H9 (cell line): ENCODE measurements at regions not wholly inside any gene's neighbourhood (a gene's known extent, or its start where the extent isn't known, plus 50 kb on each side); places are given as distances from the start of the nearest gene placed in this dataset.

ENCODE experiments used
- DNase-seq: peaks from one replicate; pipeline ENCODE4 v3.0.0-alpha.2; 2017
- H2AFZ ChIP-seq: one replicate; pipeline ENCODE4 v1.6.1; 2013; ENCODE audit warnings: mild to moderate bottlenecking, low read length, control low read depth, moderate library complexity
- H2AK5ac ChIP-seq: 2 replicates; pipeline ENCODE4 v1.6.1; 2013; ENCODE audit warnings: low read length, control low read depth, mixed read lengths; ENCODE audit not compliant: insufficient read length
- H2BK120ac ChIP-seq: one replicate; pipeline ENCODE4 v1.6.1; 2013; ENCODE audit warnings: low read depth, mild to moderate bottlenecking, low read length, control low read depth, inconsistent platforms; ENCODE audit not compliant: poor library complexity, severe bottlenecking
- H2BK12ac ChIP-seq: 2 replicates; pipeline ENCODE4 v1.6.1; 2013; ENCODE audit warnings: low read length, control low read depth, mixed read lengths, low read depth; ENCODE audit not compliant: insufficient read length
- H2BK15ac ChIP-seq: 2 replicates; pipeline ENCODE4 v1.6.1; 2013; ENCODE audit warnings: low read depth, low read length, control low read depth
- H2BK20ac ChIP-seq: one replicate; pipeline ENCODE4 v1.6.1; 2013; ENCODE audit warnings: low read depth, mild to moderate bottlenecking, low read length, control low read depth, inconsistent platforms; ENCODE audit not compliant: poor library complexity, severe bottlenecking
- H2BK5ac ChIP-seq: 2 replicates; pipeline ENCODE4 v1.6.1; 2013; ENCODE audit warnings: low read length, control low read depth, mixed read lengths; ENCODE audit not compliant: insufficient read length
- H3K14ac ChIP-seq: 2 replicates; pipeline ENCODE4 v1.6.1; 2013; ENCODE audit warnings: low read length, control low read depth; ENCODE audit not compliant: insufficient read depth
- H3K18ac ChIP-seq: 2 replicates; pipeline ENCODE4 v1.6.1; 2013; ENCODE audit warnings: low read depth, mild to moderate bottlenecking, mixed read lengths, low read length, control low read depth; ENCODE audit not compliant: insufficient read length
- H3K23ac ChIP-seq: 2 replicates; pipeline ENCODE4 v1.6.1; 2013; ENCODE audit warnings: low read length, control low read depth, mixed read lengths, low read depth; ENCODE audit not compliant: insufficient read length
- H3K23me2 ChIP-seq: 2 replicates; pipeline ENCODE4 v1.6.1; 2013; ENCODE audit warnings: low read depth, mild to moderate bottlenecking, mixed read lengths, low read length, control low read depth; ENCODE audit not compliant: insufficient read length, poor library complexity, severe bottlenecking
- H3K27ac ChIP-seq: 2 replicates; pipeline ENCODE4 v1.5.1; 2013; ENCODE audit warnings: low read length, control low read depth, mixed read lengths, low read depth; ENCODE audit not compliant: insufficient read length
- H3K27me3 ChIP-seq: 2 replicates; pipeline ENCODE4 v1.6.1; 2013; ENCODE audit warnings: low read length, control low read depth, inconsistent platforms; ENCODE audit not compliant: insufficient read depth
- H3K4ac ChIP-seq: 2 replicates; pipeline ENCODE4 v1.6.1; 2013; ENCODE audit warnings: low read depth, mild to moderate bottlenecking, control low read depth, inconsistent platforms, low read length, moderate library complexity
- H3K4me1 ChIP-seq: 2 replicates; pipeline ENCODE4 v1.6.1; 2013; ENCODE audit warnings: low read length, control low read depth, inconsistent platforms; ENCODE audit not compliant: insufficient read depth
- H3K4me2 ChIP-seq: 2 replicates; pipeline ENCODE4 v1.6.1; 2013; ENCODE audit warnings: low read length, control low read depth, mixed read lengths; ENCODE audit not compliant: insufficient read length, insufficient read depth
- H3K56ac ChIP-seq: 2 replicates; pipeline ENCODE4 v1.6.1; 2013; ENCODE audit warnings: low read depth, mild to moderate bottlenecking, mixed read lengths, low read length, control low read depth; ENCODE audit not compliant: insufficient read length
- H3K79me1 ChIP-seq: 2 replicates; pipeline ENCODE4 v1.6.1; 2013; ENCODE audit warnings: low read depth, mild to moderate bottlenecking, moderate library complexity, low read length, control low read depth, inconsistent platforms; ENCODE audit not compliant: insufficient read depth, poor library complexity, severe bottlenecking
- H3K79me2 ChIP-seq: 2 replicates; pipeline ENCODE4 v1.6.1; 2013; ENCODE audit warnings: low read length, control low read depth, inconsistent platforms; ENCODE audit not compliant: insufficient read depth
- H3K9ac ChIP-seq: 2 replicates; pipeline ENCODE4 v1.6.1; 2013; ENCODE audit warnings: low read length, control low read depth, mixed read lengths; ENCODE audit not compliant: insufficient read length; ENCODE audit errors: extremely low read depth
- H3K9me3 ChIP-seq: one replicate; pipeline ENCODE4 v1.6.1; 2013; ENCODE audit warnings: low read depth, low read length, inconsistent platforms; ENCODE audit not compliant: control insufficient read depth
- H3T11ph ChIP-seq: one replicate; pipeline ENCODE4 v1.6.1; 2013; ENCODE audit warnings: mild to moderate bottlenecking, low read length, control low read depth, inconsistent platforms
- H4K20me1 ChIP-seq: one replicate; pipeline ENCODE4 v1.6.1; 2013; ENCODE audit not compliant: control insufficient read depth, insufficient read length, insufficient read depth
- H4K5ac ChIP-seq: 2 replicates; pipeline ENCODE4 v1.6.1; 2013; ENCODE audit warnings: low read depth, mild to moderate bottlenecking, mixed read lengths, low read length, control low read depth; ENCODE audit not compliant: insufficient read length
- H4K8ac ChIP-seq: replicated peaks from 2 replicates; pipeline ENCODE4 v1.6.1; 2013; ENCODE audit warnings: low read length, control low read depth, mixed read lengths, low read depth; ENCODE audit not compliant: insufficient read length
- H4K91ac ChIP-seq: 2 replicates; pipeline ENCODE4 v1.6.1; 2013; ENCODE audit warnings: low read depth, mild to moderate bottlenecking, moderate library complexity, mixed read lengths, low read length, control low read depth; ENCODE audit not compliant: insufficient read length
- H3K27ac Mint-ChIP-seq, 3 experiments: 2 replicates in 2 of 3; 3 replicates in 1 of 3; pipeline ENCODE4 v1.8.0; 2020 to 2021; ENCODE audit warnings: mixed read lengths in 3 of 3, mild to moderate bottlenecking in 1 of 3, moderate library complexity in 1 of 3
- H3K27me3 Mint-ChIP-seq: 2 replicates; pipeline ENCODE4 v1.8.0; 2021; ENCODE audit warnings: low read depth, mild to moderate bottlenecking, moderate library complexity, mixed read lengths
- H3K36me3 Mint-ChIP-seq, 3 experiments: 2 replicates in 2 of 3; 3 replicates in 1 of 3; pipeline ENCODE4 v1.8.0; 2020 to 2021; ENCODE audit warnings: low read depth in 3 of 3, mixed read lengths in 3 of 3; ENCODE audit not compliant: insufficient read depth in 1 of 3
- H3K4me1 Mint-ChIP-seq, 2 experiments: 2 replicates each; pipeline ENCODE4 v1.8.0; 2020; ENCODE audit warnings: mixed read lengths in 2 of 2
- H3K4me3 Mint-ChIP-seq, 2 experiments: 2 replicates in 1 of 2; 3 replicates in 1 of 2; pipeline ENCODE4 v1.8.0; 2020 to 2021; ENCODE audit warnings: mild to moderate bottlenecking in 2 of 2, mixed read lengths in 2 of 2, moderate library complexity in 1 of 2
- H3K9me3 Mint-ChIP-seq, 2 experiments: 2 replicates in 1 of 2; 3 replicates in 1 of 2; pipeline ENCODE4 v1.8.0; 2020; ENCODE audit warnings: mild to moderate bottlenecking in 2 of 2, mixed read lengths in 2 of 2, moderate library complexity in 1 of 2
- TF ChIP-seq, protein P1 (sequence below): fragments of 200-600 bp; sonication (generic); conservative IDR thresholded peaks from 3 replicates; pipeline ENCODE4 v1.8.0; 2021; ENCODE audit warnings: antibody characterized with exemption, mild to moderate bottlenecking

DNA sequence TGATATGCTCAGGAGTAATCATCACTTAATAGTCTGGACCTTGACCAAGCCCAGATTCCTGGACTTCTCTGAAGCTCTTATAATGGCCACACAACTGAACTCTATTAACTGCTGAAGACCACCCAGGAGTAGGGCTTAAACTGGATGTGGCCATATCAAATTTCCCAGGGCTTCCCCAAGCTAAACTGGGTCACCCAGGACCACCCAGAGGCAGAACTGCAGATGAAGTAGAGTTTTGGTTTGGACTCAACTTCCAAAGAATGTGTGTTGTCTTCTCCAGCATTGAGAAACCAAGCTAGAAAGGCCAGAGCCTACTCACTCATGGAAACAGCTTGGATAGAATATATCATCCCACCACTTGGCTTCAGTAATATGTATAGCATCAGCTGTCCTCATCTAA, 358.2 kb upstream of the MEOX2 start:
- Histone ChIP-seq H3K56ac (no peak overlapping the region), H3K9ac (no peak overlapping the region), H2BK15ac (no peak overlapping the region), H3K79me2 (no peaks in the 10 kb centered on the region), H4K91ac (no peak overlapping the region), H2AFZ (no peak overlapping the region), H2AK5ac (no peak overlapping the region), H3K23me2 (no peaks in the 10 kb centered on the region), H3K14ac (no peak overlapping the region), H2BK5ac (no peak overlapping the region), H3K4me2 (no peak overlapping the region), H3K79me1 (no peaks in the 10 kb centered on the region), H3K9me3 (no peaks in the 10 kb centered on the region), H2BK120ac (no peak overlapping the region), H3K27me3 (no peaks in the 10 kb centered on the region), H3K27ac (no peak overlapping the region), H4K20me1 (no peaks in the 10 kb centered on the region), H3K23ac (no peak overlapping the region), H2BK20ac (no peak overlapping the region), H3K4ac (no peak overlapping the region), H3T11ph (no peak overlapping the region), H2BK12ac (no peak overlapping the region), H4K5ac (no peak overlapping the region), H4K8ac (no peak overlapping the region), H3K4me1 (no peaks in the 10 kb centered on the region), H3K18ac (no peak overlapping the region)
- Mint-ChIP-seq H3K9me3 (no peaks in the 10 kb centered on the region; a peak in 1 of 5 replicates), H3K36me3 (no peaks in the 10 kb centered on the region), H3K4me3 (no peak overlapping the region), H3K27me3 (no peaks in the 10 kb centered on the region), H3K27ac (no peak overlapping the region), H3K4me1 (peaks cover 0 to 3% of the 10 kb centered on the region in 2 experiments; a peak in 2 of 4 replicates)
- TF ChIP-seq, protein P1, sequence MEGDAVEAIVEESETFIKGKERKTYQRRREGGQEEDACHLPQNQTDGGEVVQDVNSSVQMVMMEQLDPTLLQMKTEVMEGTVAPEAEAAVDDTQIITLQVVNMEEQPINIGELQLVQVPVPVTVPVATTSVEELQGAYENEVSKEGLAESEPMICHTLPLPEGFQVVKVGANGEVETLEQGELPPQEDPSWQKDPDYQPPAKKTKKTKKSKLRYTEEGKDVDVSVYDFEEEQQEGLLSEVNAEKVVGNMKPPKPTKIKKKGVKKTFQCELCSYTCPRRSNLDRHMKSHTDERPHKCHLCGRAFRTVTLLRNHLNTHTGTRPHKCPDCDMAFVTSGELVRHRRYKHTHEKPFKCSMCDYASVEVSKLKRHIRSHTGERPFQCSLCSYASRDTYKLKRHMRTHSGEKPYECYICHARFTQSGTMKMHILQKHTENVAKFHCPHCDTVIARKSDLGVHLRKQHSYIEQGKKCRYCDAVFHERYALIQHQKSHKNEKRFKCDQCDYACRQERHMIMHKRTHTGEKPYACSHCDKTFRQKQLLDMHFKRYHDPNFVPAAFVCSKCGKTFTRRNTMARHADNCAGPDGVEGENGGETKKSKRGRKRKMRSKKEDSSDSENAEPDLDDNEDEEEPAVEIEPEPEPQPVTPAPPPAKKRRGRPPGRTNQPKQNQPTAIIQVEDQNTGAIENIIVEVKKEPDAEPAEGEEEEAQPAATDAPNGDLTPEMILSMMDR: no peak
- no peak for DNase-seq
